ENCODE measurements at regions not wholly inside any gene's neighbourhood (a gene's known extent, or its start where the extent isn't known, plus 50 kb on each side); places are given as distances from the start of the nearest gene placed in this dataset.
"Not testable (repeated sequence)": the region's sequence is repeated elsewhere in the genome, so short reads cannot be mapped to it uniquely, and the experiment has no call there.

- DNase-seq (ENCODE audit: low spot score) = not testable (repeated sequence)
Observed at GRCh38 chr10:47711428-47711827, 52.0 kb downstream of the SYT15B start.

- not testable (repeated sequence) for DNase-seq (ENCODE audit: low spot score)
Observed at GRCh38 chr10:47710443-47710842, 52.9 kb downstream of the SYT15B start.

- peak; percentile 62 for DNase-seq (ENCODE audit: low spot score)
Observed at GRCh38 chr10:47705698-47706414, 57.5 kb downstream of the SYT15B start.

GRCh38 chr10:47701285-47701684 is 62.1 kb downstream of the SYT15B start:
- not testable (repeated sequence) for DNase-seq (ENCODE audit: low spot score)

- DNase-seq (ENCODE audit: low spot score) = not testable (repeated sequence)
Observed at GRCh38 chr10:47699854-47700253, 63.5 kb downstream of the SYT15B start.

- not testable (repeated sequence) for DNase-seq (ENCODE audit: low spot score)
Observed at GRCh38 chr10:47696170-47696569, 67.2 kb downstream of the SYT15B start.

GRCh38 chr10:47695149-47695548 is 68.2 kb downstream of the SYT15B start:
- not testable (repeated sequence) for DNase-seq (ENCODE audit: low spot score)

- DNase-seq (ENCODE audit: low spot score) = not testable (repeated sequence)
Observed at GRCh38 chr10:47690304-47690703, 73.1 kb downstream of the SYT15B start.

GRCh38 chr10:47683826-47684475 is 79.4 kb downstream of the SYT15B start:
- DNase-seq (ENCODE audit: low spot score) = not testable (repeated sequence)

- DNase-seq (ENCODE audit: low spot score) = not testable (repeated sequence)
Observed at GRCh38 chr10:47681638-47681990, 81.8 kb downstream of the SYT15B start.

- DNase-seq (ENCODE audit: low spot score) = not testable (repeated sequence)
Observed at GRCh38 chr10:47680848-47681637, 82.3 kb downstream of the SYT15B start.

- DNase-seq (ENCODE audit: low spot score) = not testable (repeated sequence)
Observed at GRCh38 chr10:47676102-47676501, 87.3 kb downstream of the SYT15B start.

GRCh38 chr10:47675577-47675976 is 87.8 kb downstream of the SYT15B start:
- DNase-seq (ENCODE audit: low spot score) = not testable (repeated sequence)

- DNase-seq (ENCODE audit: low spot score) = not testable (repeated sequence)
Observed at GRCh38 chr10:47673128-47673527, 90.3 kb downstream of the SYT15B start.

GRCh38 chr10:47670857-47671256 is 92.5 kb downstream of the SYT15B start:
- not testable (repeated sequence) for DNase-seq (ENCODE audit: low spot score)

- DNase-seq (ENCODE audit: low spot score) = not testable (repeated sequence)
Observed at GRCh38 chr10:47661955-47662577, 101.3 kb downstream of the SYT15B start.

- not testable (repeated sequence) for DNase-seq (ENCODE audit: low spot score)
Observed at GRCh38 chr10:47656732-47657131, 106.7 kb downstream of the SYT15B start.

- not testable (repeated sequence) for DNase-seq (ENCODE audit: low spot score)
Observed at GRCh38 chr10:47654161-47654560, 109.2 kb downstream of the SYT15B start.

GRCh38 chr10:47648594-47648993 is 114.8 kb downstream of the SYT15B start:
- not testable (repeated sequence) for DNase-seq (ENCODE audit: low spot score)

- not testable (repeated sequence) for DNase-seq (ENCODE audit: low spot score)
Observed at GRCh38 chr10:47647523-47648101, 115.8 kb downstream of the SYT15B start.

- DNase-seq (ENCODE audit: low spot score) = peak; percentile 66
Observed at GRCh38 chr10:47646686-47647273, 116.6 kb downstream of the SYT15B start.
